CD4-positive, alpha-beta T cell (primary cell): ENCODE measurements at regions not wholly inside any gene's neighbourhood (a gene's known extent, or its start where the extent isn't known, plus 50 kb on each side); places are given as distances from the start of the nearest gene placed in this dataset.

Source experiments
- ATAC-seq: fragments of 200-7000 bp; cut with Tn5 transposase; one replicate; pipeline ENCODE4 v1.10.0; 2022; ENCODE audit warnings: mild to moderate bottlenecking; ENCODE audit not compliant: poor library complexity
- CTCF ChIA-PET: fragments of 350-600 bp; sonication (Branson Sonifier 250); formaldehyde crosslinking; loops from one replicate; lab custom pipeline; 2021; ENCODE audit warnings: antibody characterized with exemption, inconsistent platforms; lab: Charles Lee
- POLR2A ChIA-PET: fragments of 350-600 bp; sonication (Branson Sonifier 250); formaldehyde crosslinking; loops from one replicate; lab custom pipeline; 2021; ENCODE audit warnings: antibody characterized with exemption, inconsistent platforms; lab: Charles Lee
- DNase-seq, 14 experiments: peaks; one replicate each; pipeline ENCODE4 v3.0.0-alpha.2; 2013 to 2020; ENCODE audit warnings: mixed read lengths in 2 of 14
- H3K27ac ChIP-seq, 2 donors: one replicate each; pipeline versions ENCODE4 v1.5.1 to v1.7.0; 2013; ENCODE audit warnings: low read length in 2 of 2, low read depth in 1 of 2, mild to moderate bottlenecking in 1 of 2
- H3K27me3 ChIP-seq, 2 experiments: 1 replicate in 1 of 2; 2 replicates in 1 of 2; pipeline versions ENCODE4 v1.6.1 to v1.7.0; 2013; ENCODE audit warnings: low read length in 2 of 2, control low read depth in 1 of 2, mild to moderate bottlenecking in 1 of 2, moderate library complexity in 1 of 2; ENCODE audit not compliant: insufficient read depth in 2 of 2, control insufficient read depth in 1 of 2
- H3K36me3 ChIP-seq: one replicate; pipeline ENCODE4 v1.6.1; 2013; ENCODE audit warnings: low read length, control low read depth; ENCODE audit not compliant: insufficient read depth
- H3K4me1 ChIP-seq: one replicate; pipeline ENCODE4 v1.6.1; 2013; ENCODE audit warnings: low read length, control low read depth; ENCODE audit not compliant: insufficient read depth
- H3K4me3 ChIP-seq: one replicate; pipeline ENCODE4 v1.5.1; 2013; ENCODE audit warnings: mild to moderate bottlenecking, low read length, moderate library complexity
- H3K9me3 ChIP-seq, 2 experiments: 1 replicate in 1 of 2; 2 replicates in 1 of 2; pipeline versions ENCODE4 v1.6.1 to v1.7.0; 2013; ENCODE audit warnings: low read length in 2 of 2, mild to moderate bottlenecking in 2 of 2, control low read depth in 1 of 2, moderate library complexity in 1 of 2; ENCODE audit not compliant: control insufficient read depth in 1 of 2, insufficient read depth in 1 of 2
- H3K27ac Mint-ChIP-seq: one replicate; pipeline ENCODE4 v1.8.0; 2020; ENCODE audit warnings: mixed read lengths
- H3K27me3 Mint-ChIP-seq: one replicate; pipeline ENCODE4 v1.8.0; 2021; ENCODE audit warnings: mixed read lengths
- H3K36me3 Mint-ChIP-seq: one replicate; pipeline ENCODE4 v1.8.0; 2021; ENCODE audit warnings: low read depth, mixed read lengths
- H3K4me1 Mint-ChIP-seq: one replicate; pipeline ENCODE4 v1.8.0; 2021; ENCODE audit warnings: low read depth, mixed read lengths
- H3K4me3 Mint-ChIP-seq: one replicate; pipeline ENCODE4 v1.8.0; 2020; ENCODE audit warnings: mild to moderate bottlenecking, mixed read lengths
- H3K9me3 Mint-ChIP-seq: one replicate; pipeline ENCODE4 v1.8.0; 2020; ENCODE audit warnings: mixed read lengths
- intact Hi-C, 2 experiments: fragments of 100-400 bp; cut with DNase I in 1 of 2; cut with micrococcal nuclease in 1 of 2; formaldehyde crosslinking; loops; one replicate each; pipeline versions ENCODE4 v1.15.1 to v1.9.0; 2023 to 2025; cut with DNase I, micrococcal nuclease
- TF ChIP-seq, protein P1 (sequence below): fragments of 200-600 bp; IDR thresholded peaks from one replicate; pipeline ENCODE4 v1.8.0; 2022; ENCODE audit warnings: antibody characterized with exemption, mild to moderate bottlenecking

DNA sequence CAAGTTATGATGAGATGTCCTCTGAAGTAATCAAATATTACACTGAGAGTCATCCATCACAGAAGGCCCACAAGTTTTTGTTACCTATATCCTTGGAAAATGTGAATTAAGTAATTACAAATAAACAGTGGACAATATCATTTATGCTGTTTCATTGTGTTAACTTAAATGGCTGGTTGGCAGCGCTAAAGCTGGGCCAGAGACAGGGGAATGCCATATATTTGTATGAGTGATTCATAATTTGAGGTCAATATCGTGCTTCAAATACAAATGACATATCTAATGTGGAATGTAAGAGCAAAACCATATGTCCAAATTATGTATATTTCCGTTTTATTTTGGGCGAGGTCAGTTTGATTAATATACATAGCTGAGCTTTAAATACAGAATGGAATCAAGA is 1556.2 kb downstream of the SLITRK5 start:
- intact Hi-C loops, result no loop called here
- H3K27ac Mint-ChIP-seq, result no peak overlapping the region
- no peak for ATAC-seq
- H3K4me1 Mint-ChIP-seq, result no peaks in the 10 kb centered on the region
- CTCF ChIA-PET, result no interaction called here
- Histone ChIP-seq H3K27ac (no peak overlapping the region), H3K4me1 (no peaks in the 10 kb centered on the region), H3K9me3 (peaks cover 3 to 4% of the 10 kb centered on the region in 2 experiments), H3K36me3 (no peaks in the 10 kb centered on the region), H3K27me3 (no peaks in the 10 kb centered on the region), H3K4me3 (no peak overlapping the region)
- no peaks in the 10 kb centered on the region for H3K27me3 Mint-ChIP-seq
- peaks cover 3% of the 10 kb centered on the region for H3K9me3 Mint-ChIP-seq
- H3K4me3 Mint-ChIP-seq, result no peak overlapping the region
- DNase-seq, result no peak
- no peaks in the 10 kb centered on the region for H3K36me3 Mint-ChIP-seq
- TF ChIP-seq, protein P1, sequence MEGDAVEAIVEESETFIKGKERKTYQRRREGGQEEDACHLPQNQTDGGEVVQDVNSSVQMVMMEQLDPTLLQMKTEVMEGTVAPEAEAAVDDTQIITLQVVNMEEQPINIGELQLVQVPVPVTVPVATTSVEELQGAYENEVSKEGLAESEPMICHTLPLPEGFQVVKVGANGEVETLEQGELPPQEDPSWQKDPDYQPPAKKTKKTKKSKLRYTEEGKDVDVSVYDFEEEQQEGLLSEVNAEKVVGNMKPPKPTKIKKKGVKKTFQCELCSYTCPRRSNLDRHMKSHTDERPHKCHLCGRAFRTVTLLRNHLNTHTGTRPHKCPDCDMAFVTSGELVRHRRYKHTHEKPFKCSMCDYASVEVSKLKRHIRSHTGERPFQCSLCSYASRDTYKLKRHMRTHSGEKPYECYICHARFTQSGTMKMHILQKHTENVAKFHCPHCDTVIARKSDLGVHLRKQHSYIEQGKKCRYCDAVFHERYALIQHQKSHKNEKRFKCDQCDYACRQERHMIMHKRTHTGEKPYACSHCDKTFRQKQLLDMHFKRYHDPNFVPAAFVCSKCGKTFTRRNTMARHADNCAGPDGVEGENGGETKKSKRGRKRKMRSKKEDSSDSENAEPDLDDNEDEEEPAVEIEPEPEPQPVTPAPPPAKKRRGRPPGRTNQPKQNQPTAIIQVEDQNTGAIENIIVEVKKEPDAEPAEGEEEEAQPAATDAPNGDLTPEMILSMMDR, result no peak
- POLR2A ChIA-PET, result no interaction called here

DNA sequence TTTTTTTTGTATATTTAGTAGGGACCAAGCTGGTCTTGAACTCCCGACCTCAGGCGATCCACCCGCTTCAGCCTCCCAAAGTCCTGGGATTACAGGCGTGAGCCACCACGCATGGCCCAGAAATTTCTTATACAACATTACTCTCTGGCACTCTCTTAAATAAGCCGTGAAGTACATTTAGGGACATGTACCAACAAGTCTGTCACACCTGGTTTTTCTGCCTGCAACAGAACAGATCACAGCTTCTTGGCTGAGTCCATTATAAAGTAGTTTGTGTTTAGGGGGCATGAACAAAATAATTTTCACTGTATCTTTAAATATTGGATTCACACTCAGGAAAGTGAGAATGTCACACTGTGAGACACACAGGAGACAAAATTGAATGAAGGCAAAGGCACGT is 1567.3 kb downstream of the SLITRK5 start:
- Mint-ChIP-seq H3K4me3 (no peak overlapping the region), H3K27ac (no peak overlapping the region), H3K27me3 (no peaks in the 10 kb centered on the region), H3K4me1 (no peaks in the 10 kb centered on the region), H3K36me3 (no peaks in the 10 kb centered on the region), H3K9me3 (peaks cover 2% of the 10 kb centered on the region)
- Histone ChIP-seq H3K9me3 (peaks cover 0 to 4% of the 10 kb centered on the region in 2 experiments), H3K4me1 (no peaks in the 10 kb centered on the region), H3K4me3 (no peak overlapping the region), H3K36me3 (no peaks in the 10 kb centered on the region), H3K27me3 (no peaks in the 10 kb centered on the region), H3K27ac (no peak overlapping the region)
- POLR2A ChIA-PET, result no interaction called here
- TF ChIP-seq, protein P1, result no peak
- ATAC-seq (no peak), DNase-seq (no peak)
- intact Hi-C loops, result no loop called here
- CTCF ChIA-PET, result no interaction called here

DNA sequence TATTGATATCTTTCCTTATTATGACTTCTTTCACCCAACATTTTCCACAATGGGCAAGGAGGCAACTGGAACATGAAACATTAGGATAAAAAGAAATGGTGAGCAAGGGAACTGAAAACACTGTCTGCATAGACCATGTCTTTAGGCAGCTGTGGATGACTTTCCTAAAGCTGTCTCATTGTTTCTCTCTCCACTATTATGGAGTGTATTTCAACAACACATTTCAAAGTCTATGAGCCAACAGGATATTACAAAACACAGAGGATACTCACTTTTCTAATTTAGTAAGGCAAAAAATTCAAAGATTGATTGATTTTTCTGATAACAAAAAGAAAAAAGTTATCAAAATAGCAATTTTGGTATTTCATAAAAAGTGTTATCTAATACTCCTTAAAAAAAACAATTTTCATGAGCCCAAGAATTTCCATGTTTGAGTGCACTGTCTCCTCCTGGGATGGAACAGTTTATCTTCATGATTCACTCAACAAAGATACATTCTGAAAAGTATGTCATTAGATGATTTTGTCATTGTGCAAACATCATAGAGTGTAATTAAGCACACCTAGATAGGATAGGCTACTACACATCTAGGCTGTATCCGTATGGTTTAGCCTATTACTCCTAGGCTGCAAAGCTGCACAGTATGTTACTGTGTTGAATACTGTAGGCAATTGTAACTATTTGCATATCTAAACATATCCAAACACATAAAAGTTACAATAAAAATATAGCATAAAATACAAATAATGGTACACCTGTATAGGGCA is 1568.4 kb downstream of the SLITRK5 start:
- Histone ChIP-seq H3K4me3 (no peak overlapping the region), H3K9me3 (peaks cover 0 to 4% of the 10 kb centered on the region in 2 experiments), H3K36me3 (no peaks in the 10 kb centered on the region), H3K4me1 (no peaks in the 10 kb centered on the region), H3K27me3 (no peaks in the 10 kb centered on the region), H3K27ac (no peak overlapping the region)
- ChIA-PET POLR2A (no interaction called here), CTCF (no interaction called here)
- no peak for ATAC-seq
- intact Hi-C loops, result no loop called here
- Mint-ChIP-seq H3K27me3 (no peaks in the 10 kb centered on the region), H3K4me1 (no peaks in the 10 kb centered on the region), H3K36me3 (no peaks in the 10 kb centered on the region), H3K27ac (no peak overlapping the region), H3K4me3 (no peak overlapping the region), H3K9me3 (peaks cover 2% of the 10 kb centered on the region)
- TF ChIP-seq, protein P1, result no peak
- no peak for DNase-seq
